ENCODE measurements at regions not wholly inside any gene's neighbourhood (a gene's known extent, or its start where the extent isn't known, plus 50 kb on each side); places are given as distances from the start of the nearest gene placed in this dataset.

- ChIA-PET CTCF (no interaction called here), POLR2A (no interaction called here)
- TF ChIP-seq PKNOX1 (IDR thresholded peaks at IDR 0.05) (no peak), ELF4 (IDR thresholded peaks at IDR 0.05) (no peak)
- no peak for DNase-seq (ENCODE audit: extremely low spot score)
Observed at GRCh38 chr16:80062361-80063030, 462.0 kb upstream of the MAF start.

- no peak for DNase-seq (ENCODE audit: extremely low spot score)
- no peak for TF ChIP-seq FOXA1 (IDR thresholded peaks at IDR 0.05)
- no peak for TF ChIP-seq FOXM1 (IDR thresholded peaks at IDR 0.05; ENCODE audit: borderline replicate concordance)
- no peak for TF ChIP-seq L3MBTL2 (conservative IDR thresholded peaks at IDR 0.05)
- TF ChIP-seq NFRKB (IDR thresholded peaks at IDR 0.05): no peak
- no peak for TF ChIP-seq HDGF (IDR thresholded peaks at IDR 0.05; ENCODE audit: borderline replicate concordance)
- no peak for TF ChIP-seq CTBP1 (IDR thresholded peaks at IDR 0.05; ENCODE audit: borderline replicate concordance)
- no peak for TF ChIP-seq BHLHE40 (IDR thresholded peaks at IDR 0.05; ENCODE audit: borderline replicate concordance)
- CTCF ChIA-PET: no interaction called here
- POLR2A ChIA-PET: no interaction called here
Observed at GRCh38 chr16:80060470-80060869, 459.9 kb upstream of the MAF start.

GRCh38 chr16:80059836-80060235, 459.3 kb upstream of the MAF start:
- TF ChIP-seq PKNOX1 (IDR thresholded peaks at IDR 0.05) (no peak), SP1 (IDR thresholded peaks at IDR 0.05) (no peak), TARDBP (IDR thresholded peaks at IDR 0.05) (no peak), NFRKB (IDR thresholded peaks at IDR 0.05) (no peak), FOXK2 (IDR thresholded peaks at IDR 0.05) (no peak), FOXM1 (IDR thresholded peaks at IDR 0.05; ENCODE audit: borderline replicate concordance) (no peak), ZNF384 (IDR thresholded peaks at IDR 0.05) (no peak), LEF1 (IDR thresholded peaks at IDR 0.05; ENCODE audit: borderline replicate concordance) (no peak), SUZ12 (IDR thresholded peaks at IDR 0.05) (no peak), BHLHE40 (IDR thresholded peaks at IDR 0.05; ENCODE audit: borderline replicate concordance) (no peak), FOXA1 (IDR thresholded peaks at IDR 0.05) (no peak), ARNT (IDR thresholded peaks at IDR 0.05) (no peak), CTBP1 (IDR thresholded peaks at IDR 0.05; ENCODE audit: borderline replicate concordance) (no peak), L3MBTL2 (conservative IDR thresholded peaks at IDR 0.05) (no peak), ELF4 (IDR thresholded peaks at IDR 0.05) (no peak), HDGF (IDR thresholded peaks at IDR 0.05; ENCODE audit: borderline replicate concordance) (no peak)
- CTCF ChIA-PET: no interaction called here
- POLR2A ChIA-PET: no interaction called here
- DNase-seq (ENCODE audit: extremely low spot score): no peak

GRCh38 chr16:80058214-80058613, 457.7 kb upstream of the MAF start:
- POLR2A ChIA-PET: no interaction called here
- TF ChIP-seq L3MBTL2 (conservative IDR thresholded peaks at IDR 0.05): no peak
- no peak for TF ChIP-seq BHLHE40 (IDR thresholded peaks at IDR 0.05; ENCODE audit: borderline replicate concordance)
- TF ChIP-seq ARNT (IDR thresholded peaks at IDR 0.05): no peak
- TF ChIP-seq TARDBP (IDR thresholded peaks at IDR 0.05): no peak
- TF ChIP-seq NFRKB (IDR thresholded peaks at IDR 0.05): no peak
- DNase-seq (ENCODE audit: extremely low spot score): no peak
- CTCF ChIA-PET: interaction anchor here (0.6 kb wide), 1 partner anchor 223 kb away, joined by 3 read pairs; no protein-coding TSS in a partner anchor

GRCh38 chr16:80056324-80056723, 455.8 kb upstream of the MAF start:
- TF ChIP-seq L3MBTL2 (conservative IDR thresholded peaks at IDR 0.05) (no peak), FOXM1 (IDR thresholded peaks at IDR 0.05; ENCODE audit: borderline replicate concordance) (no peak), BHLHE40 (IDR thresholded peaks at IDR 0.05; ENCODE audit: borderline replicate concordance) (no peak), HDGF (IDR thresholded peaks at IDR 0.05; ENCODE audit: borderline replicate concordance) (no peak), ZNF384 (IDR thresholded peaks at IDR 0.05) (no peak), CTBP1 (IDR thresholded peaks at IDR 0.05; ENCODE audit: borderline replicate concordance) (no peak), FOXA1 (IDR thresholded peaks at IDR 0.05) (no peak), LEF1 (IDR thresholded peaks at IDR 0.05; ENCODE audit: borderline replicate concordance) (no peak), TARDBP (IDR thresholded peaks at IDR 0.05) (no peak)
- DNase-seq (ENCODE audit: extremely low spot score): no peak
- ChIA-PET CTCF (no interaction called here), POLR2A (no interaction called here)

- no peak for DNase-seq (ENCODE audit: extremely low spot score)
- no peak for TF ChIP-seq FOXK2 (IDR thresholded peaks at IDR 0.05)
- no peak for TF ChIP-seq NFRKB (IDR thresholded peaks at IDR 0.05)
- no peak for TF ChIP-seq LEF1 (IDR thresholded peaks at IDR 0.05; ENCODE audit: borderline replicate concordance)
- no peak for TF ChIP-seq FOXM1 (IDR thresholded peaks at IDR 0.05; ENCODE audit: borderline replicate concordance)
- no peak for TF ChIP-seq ARNT (IDR thresholded peaks at IDR 0.05)
- no peak for TF ChIP-seq SUZ12 (IDR thresholded peaks at IDR 0.05)
- TF ChIP-seq BHLHE40 (IDR thresholded peaks at IDR 0.05; ENCODE audit: borderline replicate concordance): no peak
- no peak for TF ChIP-seq FOXA1 (IDR thresholded peaks at IDR 0.05)
- no peak for TF ChIP-seq ELF4 (IDR thresholded peaks at IDR 0.05)
- no peak for TF ChIP-seq CTBP1 (IDR thresholded peaks at IDR 0.05; ENCODE audit: borderline replicate concordance)
- TF ChIP-seq PKNOX1 (IDR thresholded peaks at IDR 0.05): no peak
- TF ChIP-seq ZNF384 (IDR thresholded peaks at IDR 0.05): no peak
- TF ChIP-seq SP1 (IDR thresholded peaks at IDR 0.05): no peak
- no peak for TF ChIP-seq HDGF (IDR thresholded peaks at IDR 0.05; ENCODE audit: borderline replicate concordance)
- no peak for TF ChIP-seq TARDBP (IDR thresholded peaks at IDR 0.05)
- TF ChIP-seq L3MBTL2 (conservative IDR thresholded peaks at IDR 0.05): no peak
- ChIA-PET POLR2A (no interaction called here), CTCF (no interaction called here)
Observed at GRCh38 chr16:80055831-80056230, 455.3 kb upstream of the MAF start.
